Neural progenitor cell (in vitro differentiated cells): ENCODE measurements at regions not wholly inside any gene's neighbourhood (a gene's known extent, or its start where the extent isn't known, plus 50 kb on each side); places are given as distances from the start of the nearest gene placed in this dataset.

ENCODE experiments used
- DNase-seq: peaks from one replicate; pipeline ENCODE4 v3.0.0-alpha.2; 2016; ENCODE audit warnings: low spot score
- H2AFZ ChIP-seq: fragments of 200-600 bp; sonication (generic); replicated peaks from 2 replicates; pipeline ENCODE4 v1.6.1; 2016; ENCODE audit warnings: antibody characterized with exemption
- H3F3A ChIP-seq: fragments of 200-600 bp; sonication (generic); 2 replicates; pipeline ENCODE4 v1.6.1; 2016; ENCODE audit warnings: antibody characterized with exemption, low read depth
- H3K27ac ChIP-seq: fragments of 200-600 bp; sonication (generic); 2 replicates; pipeline ENCODE4 v1.5.1; 2016; ENCODE audit warnings: mild to moderate bottlenecking
- H3K27me3 ChIP-seq: fragments of 200-600 bp; sonication (generic); 2 replicates; pipeline ENCODE4 v1.6.1; 2016; ENCODE audit warnings: mild to moderate bottlenecking, moderate library complexity
- H3K36me3 ChIP-seq: fragments of 200-600 bp; sonication (generic); 2 replicates; pipeline ENCODE4 v1.5.1; 2016
- H3K4me1 ChIP-seq: fragments of 200-600 bp; sonication (generic); 2 replicates; pipeline ENCODE4 v1.6.1; 2016; ENCODE audit warnings: mixed run types
- H3K4me2 ChIP-seq: fragments of 200-600 bp; sonication (generic); 2 replicates; pipeline ENCODE4 v1.6.1; 2016
- H3K4me3 ChIP-seq: fragments of 200-600 bp; sonication (generic); 2 replicates; pipeline ENCODE4 v1.5.1; 2016
- H3K79me2 ChIP-seq: fragments of 200-600 bp; sonication (generic); 2 replicates; pipeline ENCODE4 v1.6.1; 2016; ENCODE audit warnings: low read depth
- H3K9ac ChIP-seq: fragments of 200-600 bp; sonication (generic); 2 replicates; pipeline ENCODE4 v1.6.1; 2016
- H3K9me3 ChIP-seq: fragments of 200-600 bp; sonication (generic); 2 replicates; pipeline ENCODE4 v1.5.1; 2016; ENCODE audit warnings: low read depth
- H4K20me1 ChIP-seq: fragments of 200-600 bp; sonication (generic); 2 replicates; pipeline ENCODE4 v1.6.1; 2016; ENCODE audit warnings: low read depth
- H3K27ac Mint-ChIP-seq: 3 replicates; pipeline ENCODE4 v1.8.0; 2021; ENCODE audit warnings: mixed read lengths
- H3K27me3 Mint-ChIP-seq: 2 replicates; pipeline ENCODE4 v1.8.0; 2022; ENCODE audit warnings: low read depth, mild to moderate bottlenecking, inconsistent platforms, moderate library complexity, mixed read lengths; ENCODE audit not compliant: insufficient read depth
- H3K36me3 Mint-ChIP-seq: 3 replicates; pipeline ENCODE4 v1.8.0; 2021; ENCODE audit warnings: mixed read lengths
- H3K4me1 Mint-ChIP-seq: 3 replicates; pipeline ENCODE4 v1.8.0; 2021; ENCODE audit warnings: mixed read lengths
- H3K4me3 Mint-ChIP-seq: 3 replicates; pipeline ENCODE4 v1.8.0; 2021; ENCODE audit warnings: mild to moderate bottlenecking, moderate library complexity, mixed read lengths
- H3K9me3 Mint-ChIP-seq: 3 replicates; pipeline ENCODE4 v1.8.0; 2020; ENCODE audit warnings: mixed read lengths
- EZH2 ChIP-seq: fragments of 200-600 bp; sonication (generic); IDR thresholded peaks from 2 replicates; pipeline ENCODE4 v1.6.1; 2017; ENCODE audit warnings: antibody characterized with exemption, mild to moderate bottlenecking, moderate library complexity
- EZH2phosphoT487 ChIP-seq: fragments of 200-600 bp; sonication (generic); IDR thresholded peaks from 2 replicates; pipeline ENCODE4 v1.6.1; 2017; ENCODE audit warnings: antibody characterized with exemption
- TF ChIP-seq, protein P1 (sequence below): fragments of 200-600 bp; sonication (generic); IDR thresholded peaks from 2 replicates; pipeline ENCODE4 v1.5.1; 2017; ENCODE audit warnings: antibody characterized with exemption, mild to moderate bottlenecking

DNA sequence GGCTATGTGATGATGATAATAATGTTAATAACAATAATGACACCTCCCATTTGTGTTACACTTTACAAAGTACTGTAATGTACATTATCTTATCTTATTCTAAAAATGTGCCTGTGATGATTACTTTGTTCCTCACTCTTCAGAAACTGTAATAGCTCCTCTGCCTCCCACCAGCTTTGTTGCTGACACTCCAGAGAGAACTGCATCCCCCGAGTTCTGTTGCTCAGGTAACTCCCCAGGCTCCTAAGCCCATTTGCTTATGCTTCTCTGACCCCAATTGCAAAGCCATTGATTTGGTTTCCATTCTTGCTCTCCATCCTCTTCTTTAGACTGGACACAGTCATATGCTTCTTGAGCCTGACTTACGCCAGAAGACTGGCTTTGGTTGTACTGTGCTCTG lies 319.7 kb downstream of the EPM2A start:
- no peak overlapping the region for H3K4me3 Mint-ChIP-seq
- no peaks in the 10 kb centered on the region for H3K9me3 Mint-ChIP-seq
- H3K36me3 ChIP-seq = no peaks in the 10 kb centered on the region
- H3K4me2 ChIP-seq = no peak overlapping the region
- no peaks in the 10 kb centered on the region for H3K9me3 ChIP-seq
- H3K27me3 Mint-ChIP-seq = no peaks in the 10 kb centered on the region
- H3K79me2 ChIP-seq = no peaks in the 10 kb centered on the region
- TF ChIP-seq EZH2phosphoT487 = no peak
- TF ChIP-seq EZH2 = no peak
- TF ChIP-seq, protein P1, sequence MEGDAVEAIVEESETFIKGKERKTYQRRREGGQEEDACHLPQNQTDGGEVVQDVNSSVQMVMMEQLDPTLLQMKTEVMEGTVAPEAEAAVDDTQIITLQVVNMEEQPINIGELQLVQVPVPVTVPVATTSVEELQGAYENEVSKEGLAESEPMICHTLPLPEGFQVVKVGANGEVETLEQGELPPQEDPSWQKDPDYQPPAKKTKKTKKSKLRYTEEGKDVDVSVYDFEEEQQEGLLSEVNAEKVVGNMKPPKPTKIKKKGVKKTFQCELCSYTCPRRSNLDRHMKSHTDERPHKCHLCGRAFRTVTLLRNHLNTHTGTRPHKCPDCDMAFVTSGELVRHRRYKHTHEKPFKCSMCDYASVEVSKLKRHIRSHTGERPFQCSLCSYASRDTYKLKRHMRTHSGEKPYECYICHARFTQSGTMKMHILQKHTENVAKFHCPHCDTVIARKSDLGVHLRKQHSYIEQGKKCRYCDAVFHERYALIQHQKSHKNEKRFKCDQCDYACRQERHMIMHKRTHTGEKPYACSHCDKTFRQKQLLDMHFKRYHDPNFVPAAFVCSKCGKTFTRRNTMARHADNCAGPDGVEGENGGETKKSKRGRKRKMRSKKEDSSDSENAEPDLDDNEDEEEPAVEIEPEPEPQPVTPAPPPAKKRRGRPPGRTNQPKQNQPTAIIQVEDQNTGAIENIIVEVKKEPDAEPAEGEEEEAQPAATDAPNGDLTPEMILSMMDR = no peak
- no peaks in the 10 kb centered on the region for H3F3A ChIP-seq
- H3K4me1 ChIP-seq = peaks cover 7% of the 10 kb centered on the region
- no peak overlapping the region for H3K27ac ChIP-seq
- H3K9ac ChIP-seq = no peak overlapping the region
- peak; percentile 26 for DNase-seq
- no peaks in the 10 kb centered on the region for H3K27me3 ChIP-seq
- no peak overlapping the region for H3K27ac Mint-ChIP-seq
- H3K4me1 Mint-ChIP-seq = peaks cover 9% of the 10 kb centered on the region
- H2AFZ ChIP-seq = no peak overlapping the region
- H3K4me3 ChIP-seq = no peak overlapping the region
- no peaks in the 10 kb centered on the region for H4K20me1 ChIP-seq
- no peaks in the 10 kb centered on the region for H3K36me3 Mint-ChIP-seq

DNA sequence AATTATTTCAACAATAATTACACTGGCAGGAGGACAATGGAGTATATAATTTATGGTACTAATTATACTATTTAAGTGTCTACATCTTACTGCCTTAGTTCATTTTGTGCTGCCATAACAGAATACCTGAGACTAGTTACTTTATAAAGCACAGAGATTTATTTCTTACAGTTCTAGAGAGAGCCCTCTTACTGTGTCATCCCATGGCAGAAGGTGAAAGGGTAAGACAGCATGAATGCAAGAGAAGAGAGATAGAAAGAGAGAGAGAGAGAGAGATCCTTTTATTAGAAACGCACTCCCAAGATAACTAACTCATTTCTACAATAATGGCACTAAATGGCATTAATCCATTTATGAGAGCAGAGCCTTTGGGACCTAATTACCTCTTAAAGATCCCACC lies 314.7 kb downstream of the EPM2A start:
- Mint-ChIP-seq H3K27ac (no peak overlapping the region), H3K36me3 (no peaks in the 10 kb centered on the region), H3K4me1 (peaks cover 4% of the 10 kb centered on the region), H3K9me3 (no peaks in the 10 kb centered on the region), H3K27me3 (no peaks in the 10 kb centered on the region), H3K4me3 (no peak overlapping the region)
- H3K79me2 ChIP-seq = no peaks in the 10 kb centered on the region
- no peaks in the 10 kb centered on the region for H3K36me3 ChIP-seq
- no peak overlapping the region for H3K27ac ChIP-seq
- H3K4me2 ChIP-seq = no peak overlapping the region
- H3K9ac ChIP-seq = no peak overlapping the region
- TF ChIP-seq, protein P1 = no peak
- peaks cover 4% of the 10 kb centered on the region for H3K4me1 ChIP-seq
- H3K9me3 ChIP-seq = no peaks in the 10 kb centered on the region
- no peaks in the 10 kb centered on the region for H3F3A ChIP-seq
- no peaks in the 10 kb centered on the region for H3K27me3 ChIP-seq
- H2AFZ ChIP-seq = no peak overlapping the region
- DNase-seq = no peak
- no peaks in the 10 kb centered on the region for H4K20me1 ChIP-seq
- H3K4me3 ChIP-seq = no peak overlapping the region

DNA sequence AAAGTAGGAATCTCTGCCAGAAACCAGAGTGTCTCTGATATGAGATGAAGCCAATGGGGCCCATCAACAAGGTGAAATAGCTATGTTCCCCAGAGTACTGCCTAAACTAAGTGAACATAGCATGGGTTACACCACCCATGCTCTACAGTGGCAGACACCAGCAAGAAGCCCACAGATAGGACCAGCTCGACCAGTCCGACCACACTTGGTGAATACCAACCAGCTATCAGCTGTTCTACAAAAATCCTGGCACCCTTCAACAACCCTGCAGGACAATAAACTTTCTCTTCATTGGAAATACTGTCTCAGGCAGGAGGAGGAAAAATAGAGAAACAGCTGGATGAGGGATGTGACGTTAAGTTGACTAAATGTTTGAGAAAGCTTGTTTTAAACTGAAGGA lies 311.4 kb downstream of the EPM2A start:
- DNase-seq = no peak
- Mint-ChIP-seq H3K9me3 (no peaks in the 10 kb centered on the region), H3K27ac (no peak overlapping the region), H3K36me3 (no peaks in the 10 kb centered on the region), H3K4me1 (peaks cover 3% of the 10 kb centered on the region), H3K4me3 (no peak overlapping the region), H3K27me3 (no peaks in the 10 kb centered on the region)
- Histone ChIP-seq H3K4me1 (peaks cover 9% of the 10 kb centered on the region), H3K27ac (no peak overlapping the region), H3K9ac (no peak overlapping the region), H3K27me3 (no peaks in the 10 kb centered on the region), H3K4me3 (no peak overlapping the region), H3K4me2 (no peak overlapping the region), H4K20me1 (no peaks in the 10 kb centered on the region), H3K9me3 (no peaks in the 10 kb centered on the region), H3K36me3 (no peaks in the 10 kb centered on the region), H3F3A (peaks cover 7% of the 10 kb centered on the region), H3K79me2 (no peaks in the 10 kb centered on the region), H2AFZ (no peak overlapping the region)
- no peak for TF ChIP-seq EZH2phosphoT487
- TF ChIP-seq EZH2 = no peak
- TF ChIP-seq, protein P1 = no peak

DNA sequence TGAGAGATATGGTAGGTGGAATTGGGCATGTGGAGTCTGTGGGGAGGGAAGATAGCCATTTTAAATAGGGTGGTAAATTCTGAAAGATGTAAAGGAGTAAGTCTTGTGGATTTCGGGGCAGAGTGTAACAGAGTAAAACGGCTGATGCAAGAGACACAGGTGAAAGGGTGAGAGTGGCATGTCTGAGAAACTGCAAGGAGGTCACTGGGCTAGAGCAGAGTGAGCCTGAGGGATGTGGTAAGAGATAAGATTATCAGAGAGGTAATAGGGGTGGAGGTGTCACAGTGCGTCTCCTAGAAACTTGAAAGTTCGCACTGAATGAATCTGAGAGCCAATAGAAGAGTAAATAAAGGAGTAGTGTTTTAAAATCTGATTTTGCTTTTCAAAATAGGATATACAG lies 308.1 kb downstream of the EPM2A start:
- Histone ChIP-seq H3F3A (peaks cover 8% of the 10 kb centered on the region), H3K27ac (no peak overlapping the region), H3K4me2 (no peak overlapping the region), H3K9me3 (no peaks in the 10 kb centered on the region), H4K20me1 (no peaks in the 10 kb centered on the region), H2AFZ (no peak overlapping the region), H3K36me3 (no peaks in the 10 kb centered on the region), H3K4me3 (no peak overlapping the region), H3K79me2 (no peaks in the 10 kb centered on the region), H3K9ac (no peak overlapping the region), H3K27me3 (no peaks in the 10 kb centered on the region), H3K4me1 (peaks cover 13% of the 10 kb centered on the region)
- Mint-ChIP-seq H3K36me3 (no peaks in the 10 kb centered on the region), H3K4me3 (no peak overlapping the region), H3K27ac (no peak overlapping the region), H3K9me3 (no peaks in the 10 kb centered on the region), H3K4me1 (peaks cover 3% of the 10 kb centered on the region), H3K27me3 (no peaks in the 10 kb centered on the region)
- no peak for DNase-seq
- TF ChIP-seq, protein P1 = no peak
- TF ChIP-seq EZH2 = no peak
